NT2/D1 (cell line): ENCODE measurements at regions not wholly inside any gene's neighbourhood (a gene's known extent, or its start where the extent isn't known, plus 50 kb on each side); places are given as distances from the start of the nearest gene placed in this dataset.

Source experiments
- SUZ12 ChIP-seq: IDR thresholded peaks from 2 replicates; pipeline ENCODE4 v1.6.1; 2011; ENCODE audit not compliant: insufficient read length, insufficient read depth; ENCODE audit errors: extremely low read depth
- YY1 ChIP-seq: IDR thresholded peaks from 2 replicates; pipeline ENCODE4 v1.6.1; 2011; ENCODE audit not compliant: insufficient read length, insufficient read depth
- ZNF274 ChIP-seq: IDR thresholded peaks from 2 replicates; pipeline ENCODE4 v1.6.1; 2011; ENCODE audit warnings: mild to moderate bottlenecking, low read depth, low read length

- TF ChIP-seq SUZ12 (no peak), YY1 (no peak), ZNF274 (no peak)
Measured at GRCh38 chr20:60424267-60424902, 466.2 kb downstream of the CDH26 start.
